ENCODE measurements at regions not wholly inside any gene's neighbourhood (a gene's known extent, or its start where the extent isn't known, plus 50 kb on each side); places are given as distances from the start of the nearest gene placed in this dataset.
"Not testable (repeated sequence)": the region's sequence is repeated elsewhere in the genome, so short reads cannot be mapped to it uniquely, and the experiment has no call there.

DNA sequence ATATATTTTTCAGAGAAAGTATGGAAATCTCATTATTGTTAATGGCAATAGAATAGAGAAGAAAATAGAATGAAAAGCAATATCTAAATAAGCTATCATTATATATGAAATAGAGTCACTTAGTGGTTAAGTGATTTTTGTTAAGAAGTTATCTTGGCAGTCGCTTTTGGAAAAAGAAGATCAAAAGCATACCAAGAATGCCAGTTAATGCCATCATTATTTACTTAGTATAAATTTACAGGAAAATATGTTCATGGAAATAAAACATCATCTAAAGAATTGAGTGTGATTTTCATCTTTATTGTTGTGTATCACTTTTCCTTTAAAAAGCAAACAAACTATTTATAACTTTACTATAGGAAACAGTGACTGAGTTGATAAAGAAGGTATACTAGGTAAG, 85.3 kb upstream of the GPR101 start:
- Histone ChIP-seq H3K36me3 (ENCODE audit: insufficient read depth, low read length) (no peaks in the 10 kb centered on the region), H3K9me3 (ENCODE audit: control insufficient read depth, insufficient read depth, low read length) (no peaks in the 10 kb centered on the region), H3K4me1 (ENCODE audit: insufficient read depth, low read length) (no peaks in the 10 kb centered on the region), H3K9ac (ENCODE audit: low read depth, low read length) (no peak overlapping the region)

DNA sequence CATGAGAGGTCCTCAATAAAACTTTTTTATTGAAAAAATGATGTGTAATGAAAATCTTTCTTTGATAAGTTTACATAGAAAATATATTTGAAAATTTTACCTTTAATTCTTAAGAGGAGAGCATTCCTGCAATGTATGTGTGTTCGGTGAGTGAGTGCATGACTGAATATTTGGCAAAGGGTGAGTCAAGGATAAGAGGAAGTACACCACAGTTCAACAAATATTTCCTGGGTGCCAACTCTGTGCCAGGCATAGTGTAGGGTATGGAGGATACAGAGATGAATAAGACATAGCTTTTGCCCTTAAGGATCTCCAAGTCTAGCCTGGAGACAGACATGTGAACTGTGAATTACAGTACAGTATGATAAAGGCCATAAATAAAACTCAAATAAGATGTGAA, 84.7 kb upstream of the GPR101 start:
- Histone ChIP-seq H3K9ac (ENCODE audit: low read depth, low read length) (no peak overlapping the region), H3K4me1 (ENCODE audit: insufficient read depth, low read length) (no peaks in the 10 kb centered on the region), H3K36me3 (ENCODE audit: insufficient read depth, low read length) (no peaks in the 10 kb centered on the region), H3K9me3 (ENCODE audit: control insufficient read depth, insufficient read depth, low read length) (no peaks in the 10 kb centered on the region)

DNA sequence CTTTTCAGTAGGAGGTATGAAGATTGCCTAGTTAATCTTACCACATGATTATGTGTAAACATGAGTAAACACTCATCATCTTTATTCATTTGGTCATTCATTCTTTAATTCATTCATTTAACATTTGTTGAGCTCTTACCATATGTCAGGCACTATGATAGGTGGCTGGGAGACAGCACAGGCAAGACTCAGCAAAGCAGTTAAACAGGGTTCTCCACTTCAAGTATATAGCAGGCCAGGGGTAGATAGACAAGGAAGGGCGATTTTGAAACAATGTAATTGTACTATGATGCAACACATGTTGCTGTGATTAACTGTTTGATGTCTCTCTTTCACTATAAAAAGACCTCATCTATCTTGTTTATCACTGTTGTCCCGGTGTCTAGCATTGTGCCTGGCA, 84.3 kb upstream of the GPR101 start:
- no peaks in the 10 kb centered on the region for H3K9me3 ChIP-seq (ENCODE audit: control insufficient read depth, insufficient read depth, low read length)
- no peak overlapping the region for H3K9ac ChIP-seq (ENCODE audit: low read depth, low read length)
- no peaks in the 10 kb centered on the region for H3K4me1 ChIP-seq (ENCODE audit: insufficient read depth, low read length)
- H3K36me3 ChIP-seq (ENCODE audit: insufficient read depth, low read length) = no peaks in the 10 kb centered on the region

DNA sequence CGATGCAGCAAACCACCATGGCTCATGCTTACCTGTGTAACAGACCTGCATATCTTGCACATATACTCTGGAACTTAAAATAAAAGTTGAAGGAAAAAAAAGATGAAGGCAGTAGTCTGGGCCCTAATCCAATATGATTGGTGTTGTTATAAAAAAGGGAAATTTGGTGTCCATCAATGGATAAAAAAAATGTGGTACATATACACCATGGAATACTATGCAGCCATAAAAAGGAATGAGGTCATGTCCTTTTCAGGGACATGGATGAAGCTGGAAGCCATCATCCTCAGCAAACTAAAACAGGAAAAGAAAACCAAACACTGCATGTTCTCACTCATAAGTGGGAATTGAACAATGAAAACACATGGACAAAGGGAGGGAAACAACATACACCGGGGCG, 74.1 kb upstream of the GPR101 start:
- not testable (repeated sequence) for H3K9ac ChIP-seq (ENCODE audit: low read depth, low read length); H3K4me1 ChIP-seq (ENCODE audit: insufficient read depth, low read length); H3K9me3 ChIP-seq (ENCODE audit: control insufficient read depth, insufficient read depth, low read length); H3K36me3 ChIP-seq (ENCODE audit: insufficient read depth, low read length)

DNA sequence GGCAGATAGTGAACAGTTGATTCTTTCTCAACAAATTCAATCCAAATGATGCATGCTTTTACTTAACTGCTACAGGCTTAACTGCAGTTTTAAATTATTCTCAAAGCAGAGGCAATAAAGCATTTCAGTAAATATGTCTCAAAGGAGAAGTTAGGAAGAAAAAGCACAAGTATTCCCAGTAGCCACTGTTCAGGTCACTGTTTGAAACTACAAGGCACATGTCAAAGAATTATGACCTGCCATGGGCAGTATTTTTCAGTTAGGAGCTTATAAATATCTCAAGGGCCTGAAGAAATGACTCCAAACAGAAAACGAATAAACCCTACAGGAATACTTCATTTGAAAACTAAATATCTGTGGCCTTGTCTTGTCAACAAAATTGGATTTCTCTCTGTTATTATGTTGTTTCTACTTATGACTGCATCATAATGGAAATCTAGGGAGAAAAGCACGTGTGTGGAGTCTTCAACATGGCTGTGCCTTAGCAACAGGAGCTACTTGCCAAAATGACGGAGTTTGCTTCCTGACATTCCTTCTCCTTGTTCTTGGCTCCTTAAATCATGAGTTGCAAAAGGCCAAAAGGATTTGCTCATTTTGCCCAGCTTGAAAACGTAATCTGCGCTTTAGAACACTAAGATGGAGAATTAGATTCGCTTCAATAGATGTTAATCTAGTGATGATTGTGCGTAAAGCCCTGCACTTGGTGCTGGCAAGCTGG, 67.6 kb upstream of the GPR101 start:
- Histone ChIP-seq H3K4me1 (ENCODE audit: insufficient read depth, low read length) (no peaks in the 10 kb centered on the region), H3K9me3 (ENCODE audit: control insufficient read depth, insufficient read depth, low read length) (no peaks in the 10 kb centered on the region), H3K36me3 (ENCODE audit: insufficient read depth, low read length) (no peaks in the 10 kb centered on the region), H3K9ac (ENCODE audit: low read depth, low read length) (no peak overlapping the region)

Measured in ES-I3 (cell line).